H1 (cell line): ENCODE measurements at regions not wholly inside any gene's neighbourhood (a gene's known extent, or its start where the extent isn't known, plus 50 kb on each side); places are given as distances from the start of the nearest gene placed in this dataset.

Experiments used
- ATF2 ChIP-seq: IDR thresholded peaks from 2 replicates; pipeline ENCODE4 v1.6.1; 2012; ENCODE audit warnings: low read length, inconsistent platforms

- no peak for TF ChIP-seq ATF2
Observed at GRCh38 chr3:144033240-144033589, 61.6 kb downstream of the DIPK2A start (continued).
